Mesenchymal stem cell (in vitro differentiated cells and primary cell): ENCODE measurements at regions not wholly inside any gene's neighbourhood (a gene's known extent, or its start where the extent isn't known, plus 50 kb on each side); places are given as distances from the start of the nearest gene placed in this dataset.
"Not testable (repeated sequence)": the region's sequence is repeated elsewhere in the genome, so short reads cannot be mapped to it uniquely, and the experiment has no call there.

ENCODE experiments used
- DNase-seq: peaks from one replicate; pipeline ENCODE4 v3.0.0-alpha.2; 2013
- H2AFZ ChIP-seq: one replicate; pipeline ENCODE4 v1.6.1; 2013; ENCODE audit warnings: low read depth, mild to moderate bottlenecking, control low read depth, inconsistent platforms, low read length, moderate library complexity
- H2AK5ac ChIP-seq: 2 replicates; pipeline ENCODE4 v1.6.1; 2013; ENCODE audit warnings: low read length, moderate library complexity, mild to moderate bottlenecking, inconsistent platforms; ENCODE audit not compliant: severe bottlenecking
- H2BK120ac ChIP-seq: one replicate; pipeline ENCODE4 v1.6.1; 2013; ENCODE audit warnings: low read depth, mild to moderate bottlenecking, inconsistent platforms, low read length, moderate library complexity
- H2BK12ac ChIP-seq, 2 experiments: one replicate each; pipeline ENCODE4 v1.6.1; 2013; ENCODE audit warnings: inconsistent platforms in 2 of 2, low read length in 2 of 2, mild to moderate bottlenecking in 2 of 2, moderate library complexity in 2 of 2, control low read depth in 1 of 2
- H2BK15ac ChIP-seq: one replicate; pipeline ENCODE4 v1.6.1; 2013; ENCODE audit warnings: mild to moderate bottlenecking, low read depth, inconsistent platforms; ENCODE audit not compliant: poor library complexity, severe bottlenecking
- H2BK5ac ChIP-seq: 2 replicates; pipeline ENCODE4 v1.6.1; 2013; ENCODE audit warnings: low read depth, mild to moderate bottlenecking, low read length, control low read depth, inconsistent platforms; ENCODE audit not compliant: poor library complexity, severe bottlenecking
- H3K14ac ChIP-seq, 2 experiments: one replicate each; pipeline ENCODE4 v1.6.1; 2013; ENCODE audit warnings: inconsistent platforms in 2 of 2, low read length in 2 of 2, control low read depth in 1 of 2, mild to moderate bottlenecking in 1 of 2, moderate library complexity in 1 of 2
- H3K18ac ChIP-seq, 2 experiments: one replicate each; pipeline ENCODE4 v1.6.1; 2013; ENCODE audit warnings: inconsistent platforms in 2 of 2, low read length in 2 of 2, control low read depth in 1 of 2, low read depth in 1 of 2, mild to moderate bottlenecking in 1 of 2
- H3K23ac ChIP-seq, 2 experiments: one replicate each; pipeline ENCODE4 v1.6.1; 2013; ENCODE audit warnings: inconsistent platforms in 2 of 2, low read length in 2 of 2, mild to moderate bottlenecking in 2 of 2, moderate library complexity in 2 of 2, control low read depth in 1 of 2
- H3K27ac ChIP-seq: 2 replicates; pipeline ENCODE4 v1.5.1; 2013; ENCODE audit warnings: mild to moderate bottlenecking, moderate library complexity, low read length, control low read depth, inconsistent platforms; ENCODE audit not compliant: poor library complexity, severe bottlenecking
- H3K27me3 ChIP-seq, 2 experiments: 2 replicates each; pipeline versions ENCODE4 v1.6.1 to v1.7.0; 2013; ENCODE audit warnings: low read length in 2 of 2, mild to moderate bottlenecking in 2 of 2, moderate library complexity in 2 of 2, control low read depth in 1 of 2, inconsistent platforms in 1 of 2; ENCODE audit not compliant: control insufficient read depth in 1 of 2, insufficient read depth in 1 of 2
- H3K36me3 ChIP-seq, 2 experiments: 2 replicates each; pipeline versions ENCODE4 v1.6.1 to v1.7.0; 2013; ENCODE audit warnings: low read length in 2 of 2, control low read depth in 1 of 2, inconsistent platforms in 1 of 2, low read depth in 1 of 2, mild to moderate bottlenecking in 1 of 2; ENCODE audit not compliant: insufficient read depth in 2 of 2, control insufficient read depth in 1 of 2
- H3K4ac ChIP-seq, 2 experiments: one replicate each; pipeline ENCODE4 v1.6.1; 2013; ENCODE audit warnings: inconsistent platforms in 2 of 2, low read length in 2 of 2, mild to moderate bottlenecking in 2 of 2, moderate library complexity in 2 of 2, control low read depth in 1 of 2, low read depth in 1 of 2
- H3K4me1 ChIP-seq: 2 replicates; pipeline ENCODE4 v1.6.1; 2013; ENCODE audit warnings: low read depth, low read length, control low read depth; ENCODE audit not compliant: control insufficient read depth, insufficient read depth
- H3K4me2 ChIP-seq: 2 replicates; pipeline ENCODE4 v1.6.1; 2013; ENCODE audit warnings: low read length, mild to moderate bottlenecking, inconsistent platforms; ENCODE audit not compliant: poor library complexity, severe bottlenecking
- H3K4me3 ChIP-seq, 2 experiments: 2 replicates each; pipeline versions ENCODE4 v1.5.1 to v1.7.0; 2013; ENCODE audit warnings: low read length in 2 of 2, mild to moderate bottlenecking in 2 of 2, control low read depth in 1 of 2, low read depth in 1 of 2; ENCODE audit not compliant: insufficient read depth in 1 of 2
- H3K79me1 ChIP-seq: replicated peaks from 2 replicates; pipeline ENCODE4 v1.6.1; 2013; ENCODE audit warnings: mild to moderate bottlenecking, control low read depth, low read length, inconsistent platforms; ENCODE audit not compliant: poor library complexity, severe bottlenecking
- H3K9ac ChIP-seq: 2 replicates; pipeline ENCODE4 v1.7.0; 2013; ENCODE audit warnings: mild to moderate bottlenecking, low read length, moderate library complexity
- H3K9me3 ChIP-seq: 2 replicates; pipeline ENCODE4 v1.7.0; 2013; ENCODE audit warnings: mild to moderate bottlenecking, low read length; ENCODE audit not compliant: control insufficient read depth
- H4K8ac ChIP-seq: one replicate; pipeline ENCODE4 v1.6.1; 2013; ENCODE audit warnings: inconsistent platforms, mild to moderate bottlenecking, low read length, moderate library complexity
- H4K91ac ChIP-seq: one replicate; pipeline ENCODE4 v1.6.1; 2013; ENCODE audit warnings: mild to moderate bottlenecking, low read length, inconsistent platforms
- WGBS: methylation state at CpG from one replicate; pipeline ENCODE4 v1.1.7; 2013; ENCODE audit warnings: mixed read lengths; 5-methylcytosine and 5-hydroxymethylcytosine counted together

DNA sequence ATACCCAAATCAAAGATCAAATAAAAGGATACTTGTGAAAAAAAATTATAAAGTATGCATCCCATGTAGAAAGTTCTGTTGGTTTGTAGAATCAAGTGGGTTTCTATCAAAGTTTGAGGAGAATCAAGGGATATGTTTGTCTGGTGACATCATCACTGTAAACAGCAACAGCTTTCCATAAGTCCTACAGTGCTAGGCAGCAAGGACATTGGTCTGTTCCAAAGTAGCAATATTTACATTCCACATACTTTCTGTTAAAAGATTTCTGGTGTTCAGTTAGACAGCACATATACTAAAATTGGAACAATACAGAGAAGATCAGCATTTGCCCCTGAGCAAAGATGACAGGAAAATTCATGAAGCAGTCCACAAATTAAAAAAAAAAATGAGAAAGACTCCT, 683.9 kb downstream of the XPNPEP1 start:
- no peaks in the 10 kb centered on the region for H3K79me1 ChIP-seq
- no peak overlapping the region for H3K23ac ChIP-seq
- H2AK5ac ChIP-seq, result no peak overlapping the region
- no peak overlapping the region for H2BK120ac ChIP-seq
- no peaks in the 10 kb centered on the region for H3K4me1 ChIP-seq
- no peak overlapping the region for H3K4ac ChIP-seq
- no peak overlapping the region for H2BK5ac ChIP-seq
- H3K4me3 ChIP-seq, result no peak overlapping the region
- DNase-seq, result peak; percentile 82
- no peaks in the 10 kb centered on the region for H3K36me3 ChIP-seq
- no peak overlapping the region for H2BK12ac ChIP-seq
- no peak overlapping the region for H3K9ac ChIP-seq
- H2BK15ac ChIP-seq, result no peak overlapping the region
- H3K27me3 ChIP-seq, result no peaks in the 10 kb centered on the region
- H3K14ac ChIP-seq, result no peak overlapping the region
- H4K91ac ChIP-seq, result no peak overlapping the region
- no peak overlapping the region for H4K8ac ChIP-seq
- H2AFZ ChIP-seq, result no peak overlapping the region
- H3K27ac ChIP-seq, result no peak overlapping the region
- H3K18ac ChIP-seq, result no peak overlapping the region
- H3K9me3 ChIP-seq, result no peaks in the 10 kb centered on the region
- no peak overlapping the region for H3K4me2 ChIP-seq

DNA sequence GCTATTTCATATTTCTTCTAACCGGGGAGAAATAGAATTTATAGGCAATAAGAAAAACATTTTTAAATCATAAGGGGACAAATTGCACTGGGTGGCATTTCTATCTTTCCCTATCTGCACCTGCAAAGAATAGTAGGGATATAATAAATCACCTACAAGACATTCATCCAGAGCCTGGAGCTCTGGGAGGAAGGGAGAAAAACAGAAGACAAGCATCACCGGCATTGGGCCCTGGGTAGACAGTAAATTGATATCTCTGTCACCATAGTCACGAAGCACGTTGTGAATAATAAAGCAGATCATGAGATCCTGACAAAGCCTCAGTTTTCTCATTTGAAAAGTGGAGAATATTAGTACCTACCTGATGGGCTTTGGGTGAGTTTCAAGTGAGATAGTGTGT, 685.6 kb downstream of the XPNPEP1 start:
- H3K9ac ChIP-seq, result no peak overlapping the region
- no peaks in the 10 kb centered on the region for H3K4me1 ChIP-seq
- no peak overlapping the region for H4K91ac ChIP-seq
- 98% methylated on average over 3 of the region's 4 CpGs for WGBS
- H3K4ac ChIP-seq, result no peak overlapping the region
- no peak overlapping the region for H2BK5ac ChIP-seq
- DNase-seq, result no peak
- H3K27me3 ChIP-seq, result no peaks in the 10 kb centered on the region
- no peak overlapping the region for H3K23ac ChIP-seq
- no peak overlapping the region for H2AK5ac ChIP-seq
- H2BK120ac ChIP-seq, result no peak overlapping the region
- no peaks in the 10 kb centered on the region for H3K9me3 ChIP-seq
- no peak overlapping the region for H4K8ac ChIP-seq
- no peak overlapping the region for H3K4me2 ChIP-seq
- no peak overlapping the region for H3K14ac ChIP-seq
- H2BK15ac ChIP-seq, result no peak overlapping the region
- no peaks in the 10 kb centered on the region for H3K79me1 ChIP-seq
- H3K18ac ChIP-seq, result no peak overlapping the region
- H3K4me3 ChIP-seq, result no peak overlapping the region
- H3K36me3 ChIP-seq, result no peaks in the 10 kb centered on the region
- no peak overlapping the region for H3K27ac ChIP-seq
- no peak overlapping the region for H2BK12ac ChIP-seq
- no peak overlapping the region for H2AFZ ChIP-seq

GRCh38 chr10:109237050-109237449, 686.3 kb downstream of the XPNPEP1 start:
- Histone ChIP-seq H4K8ac (no peak overlapping the region), H3K27me3 (no peaks in the 10 kb centered on the region), H3K9me3 (no peaks in the 10 kb centered on the region), H3K23ac (no peak overlapping the region), H4K91ac (no peak overlapping the region), H3K4me1 (no peaks in the 10 kb centered on the region), H2BK120ac (no peak overlapping the region), H3K4me3 (no peak overlapping the region), H3K4ac (no peak overlapping the region), H3K27ac (no peak overlapping the region), H2BK5ac (no peak overlapping the region), H2AFZ (no peak overlapping the region), H2AK5ac (no peak overlapping the region), H3K4me2 (no peak overlapping the region), H3K9ac (no peak overlapping the region), H3K36me3 (no peaks in the 10 kb centered on the region), H2BK12ac (no peak overlapping the region), H2BK15ac (no peak overlapping the region), H3K18ac (no peak overlapping the region), H3K79me1 (no peaks in the 10 kb centered on the region), H3K14ac (no peak overlapping the region)
- DNase-seq, result no peak
- WGBS, result 100% methylated on average over 1 of the region's 2 CpGs

DNA sequence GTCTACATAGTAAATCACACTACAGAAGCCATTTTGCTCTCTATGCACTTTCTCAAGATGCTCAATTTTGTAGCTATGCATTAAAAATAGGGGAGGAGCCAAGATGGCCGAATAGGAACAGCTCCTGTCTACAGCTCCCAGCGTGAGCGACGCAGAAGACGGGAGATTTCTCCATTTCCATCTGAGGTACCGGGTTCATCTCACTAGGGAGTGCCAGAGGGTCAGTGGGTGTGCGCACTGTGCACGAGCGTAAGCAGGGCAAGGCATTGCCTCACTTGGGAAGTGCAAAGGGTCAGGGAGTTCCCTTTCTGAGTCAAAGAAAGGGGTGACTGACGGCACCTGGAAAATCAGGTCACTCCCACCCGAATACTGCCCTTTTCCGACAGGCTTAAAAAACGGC, 699.8 kb downstream of the XPNPEP1 start:
- H3K4me2 ChIP-seq, H3K36me3 ChIP-seq, H3K27me3 ChIP-seq, H3K4me1 ChIP-seq, H3K23ac ChIP-seq, H4K8ac ChIP-seq, H3K9ac ChIP-seq, H3K4ac ChIP-seq, H2BK15ac ChIP-seq, DNase-seq, H2BK5ac ChIP-seq, H2BK12ac ChIP-seq, H3K18ac ChIP-seq, H4K91ac ChIP-seq, H3K9me3 ChIP-seq, H3K14ac ChIP-seq, H2AFZ ChIP-seq, H2AK5ac ChIP-seq, H3K79me1 ChIP-seq, H3K4me3 ChIP-seq, H2BK120ac ChIP-seq, H3K27ac ChIP-seq: not testable (repeated sequence)
- WGBS, result 96% methylated on average over 13 of the region's 13 CpGs
